Fibroblast of the conjunctiva (primary cell): ENCODE measurements at regions not wholly inside any gene's neighbourhood (a gene's known extent, or its start where the extent isn't known, plus 50 kb on each side); places are given as distances from the start of the nearest gene placed in this dataset.

Experiments
- DNase-seq: peaks from one replicate; pipeline ENCODE4 v3.0.0-alpha.2; 2010; ENCODE audit warnings: low read depth

DNA sequence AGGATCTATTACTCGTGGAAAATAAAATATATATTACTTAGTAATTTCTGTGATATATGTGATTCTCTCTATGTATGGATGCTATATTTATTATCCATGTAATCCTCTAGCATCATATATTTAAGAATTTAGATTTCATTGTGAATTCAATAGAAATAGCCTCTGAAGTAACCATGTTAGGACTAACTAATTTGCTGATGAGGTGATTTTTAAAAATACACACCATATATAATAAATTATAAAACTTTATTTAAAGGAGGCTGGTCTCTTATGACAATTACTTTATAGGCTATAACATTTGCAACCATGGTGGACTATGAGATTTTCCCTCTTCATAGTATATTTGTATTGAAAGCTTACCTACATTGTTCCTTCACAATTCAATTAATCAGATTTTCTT, 424.9 kb upstream of the MGAT4C start:
- no peak for DNase-seq

DNA sequence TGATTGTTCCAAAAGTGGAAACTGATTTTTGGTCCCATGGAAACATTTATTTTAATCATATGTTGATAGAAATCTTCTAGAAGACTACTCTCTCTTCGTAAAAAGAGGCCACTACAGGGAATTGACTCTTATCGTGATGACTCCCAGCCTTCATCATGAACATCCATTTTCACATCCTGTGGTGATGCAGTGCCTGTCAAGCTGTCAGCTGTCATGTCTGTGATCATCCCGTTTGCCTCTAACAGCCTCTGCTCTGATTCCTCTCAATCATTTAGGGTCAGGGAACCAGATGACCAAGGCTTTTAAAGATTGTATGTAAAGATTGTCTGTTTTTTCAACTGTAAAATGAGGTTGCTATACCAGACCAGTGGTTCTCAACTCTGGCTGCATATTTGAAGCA, 419.0 kb upstream of the MGAT4C start:
- no peak for DNase-seq

DNA sequence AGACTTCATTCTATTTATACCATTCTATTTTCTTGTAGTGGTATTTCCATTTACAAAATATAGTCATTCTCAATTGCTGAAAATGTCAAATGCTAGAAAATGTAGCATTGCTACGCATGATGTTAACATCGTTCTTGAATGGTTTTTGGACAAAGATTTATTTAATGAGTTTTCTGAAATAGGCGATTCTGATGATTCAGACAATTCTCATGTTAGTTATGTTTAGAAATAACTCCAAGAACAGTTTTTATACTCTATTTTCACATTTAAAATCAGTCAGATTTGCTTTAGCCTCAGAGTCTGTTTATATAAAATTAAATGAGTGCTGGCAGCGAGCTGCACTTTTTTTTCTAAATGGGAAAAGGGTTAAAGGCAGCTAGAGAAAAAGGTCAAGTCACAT, 414.8 kb upstream of the MGAT4C start:
- no peak for DNase-seq

GRCh38 chr12:86669010-86669409, 412.8 kb upstream of the MGAT4C start:
- DNase-seq, result no peak

GRCh38 chr12:86666316-86666715, 410.1 kb upstream of the MGAT4C start:
- no peak for DNase-seq

GRCh38 chr12:86663716-86664115, 407.5 kb upstream of the MGAT4C start:
- DNase-seq, result no peak

- DNase-seq, result no peak
These were observed 407.0 kb upstream of the MGAT4C start for GRCh38 chr12:86663173-86663572.

GRCh38 chr12:86662464-86662863, 406.3 kb upstream of the MGAT4C start:
- DNase-seq, result no peak

DNA sequence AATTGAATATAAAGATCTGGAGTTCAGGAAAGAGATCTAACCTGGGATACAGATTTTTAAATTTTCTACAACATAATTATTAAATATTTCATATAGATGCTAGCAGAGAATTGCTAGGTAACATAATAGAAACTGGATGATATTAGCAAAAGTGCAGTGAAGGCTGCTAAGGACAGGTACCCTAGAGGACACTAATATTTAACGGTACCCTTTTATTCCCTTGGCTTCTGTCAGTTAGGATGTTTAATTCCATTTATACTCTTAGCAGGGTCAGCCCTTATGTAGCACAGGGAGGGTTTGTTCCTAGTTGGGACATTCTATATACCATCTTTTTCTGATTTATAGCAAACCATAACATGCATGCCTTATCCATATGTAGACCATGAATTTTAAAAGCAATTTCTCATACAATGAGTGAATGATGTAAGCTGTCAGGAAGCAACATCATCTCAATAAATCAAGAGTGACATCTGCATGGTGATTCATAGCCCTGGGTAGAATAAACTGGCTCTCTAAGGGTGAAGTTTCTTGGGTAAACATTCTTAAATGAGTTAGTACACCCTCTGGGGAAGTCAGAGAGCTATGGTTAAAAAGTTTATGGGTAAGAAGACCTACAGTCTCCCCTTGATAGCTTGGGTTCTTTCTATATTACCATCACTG, 404.4 kb upstream of the MGAT4C start:
- peak; percentile 53 for DNase-seq

DNA sequence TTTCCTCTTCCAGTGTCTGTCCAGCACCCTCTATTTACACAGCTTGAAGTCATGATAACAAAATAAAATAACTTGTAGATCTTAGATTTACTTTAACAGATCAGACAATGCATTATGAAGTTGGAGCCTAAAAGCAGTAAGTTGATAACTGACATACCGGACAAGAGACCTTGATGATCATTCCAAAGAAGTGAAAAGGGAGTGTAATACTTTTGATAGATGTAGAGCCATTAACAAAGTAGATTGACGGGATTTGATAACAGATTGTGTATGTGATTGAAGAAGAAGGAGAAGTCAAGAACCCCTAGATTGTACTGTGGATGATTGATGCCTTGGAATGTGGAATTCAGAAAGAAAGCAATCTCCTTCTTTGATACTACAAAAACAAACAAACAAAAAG, 403.8 kb upstream of the MGAT4C start:
- no peak for DNase-seq

DNA sequence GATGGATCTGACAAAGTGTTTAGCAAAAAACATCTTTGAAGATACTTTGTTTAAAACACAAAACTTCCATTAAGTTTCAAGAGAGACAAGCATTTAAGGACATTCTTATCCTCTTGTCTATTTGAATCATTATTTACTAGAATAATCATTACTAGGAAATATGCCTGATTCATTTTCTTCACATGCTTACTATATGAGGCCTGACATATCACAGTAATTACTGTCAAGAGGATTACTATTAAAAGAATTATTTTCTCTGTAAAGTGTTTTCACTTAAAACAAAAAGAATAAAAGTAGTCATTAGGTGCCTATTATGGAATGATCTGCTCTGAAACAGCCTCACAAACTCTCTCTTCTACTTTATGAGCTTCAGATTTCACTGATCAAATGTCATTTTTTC, 402.1 kb upstream of the MGAT4C start:
- no peak for DNase-seq

DNA sequence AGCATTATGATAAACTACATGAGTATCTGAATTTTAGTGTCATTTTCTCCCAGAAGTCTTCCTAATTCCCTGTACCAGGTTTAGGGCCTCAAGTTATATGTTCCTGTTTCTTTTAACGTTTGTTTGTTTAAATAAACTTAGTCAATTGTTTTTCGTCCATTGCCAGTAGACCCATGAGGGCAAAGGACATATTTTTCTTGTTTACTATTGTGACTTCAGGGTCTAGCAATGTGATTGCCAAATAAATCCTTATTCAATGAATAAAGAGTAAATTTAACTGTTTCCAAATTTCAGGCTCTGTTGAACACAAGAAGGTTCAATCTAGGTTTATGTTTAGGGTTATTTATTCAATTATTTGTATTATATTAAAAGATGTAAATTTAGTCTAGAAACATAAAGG, 391.6 kb upstream of the MGAT4C start:
- no peak for DNase-seq

GRCh38 chr12:86634456-86635410, 378.5 kb upstream of the MGAT4C start:
- DNase-seq, result no peak

GRCh38 chr12:86627001-86627400, 370.8 kb upstream of the MGAT4C start:
- no peak for DNase-seq

- DNase-seq, result no peak
These were observed 367.1 kb upstream of the MGAT4C start for GRCh38 chr12:86623267-86623666.

DNA sequence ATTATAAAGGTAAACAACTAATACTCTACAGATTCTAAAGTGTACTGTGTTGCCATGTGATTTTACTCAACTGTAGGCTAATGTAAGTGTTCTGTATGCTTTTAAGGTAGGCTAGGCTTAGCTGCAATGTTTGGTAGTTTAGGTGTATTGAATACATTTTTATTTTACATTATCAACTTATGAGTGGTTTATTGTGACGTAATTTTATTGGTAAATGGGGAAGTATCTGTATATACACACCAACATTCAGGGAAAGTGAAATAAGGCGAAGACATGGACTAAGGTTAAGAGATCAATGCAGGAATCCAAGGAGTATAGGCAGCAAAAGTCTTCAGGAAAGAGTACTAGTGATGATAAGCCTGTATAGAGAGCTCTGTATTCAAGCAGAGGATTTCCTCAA, 365.8 kb upstream of the MGAT4C start:
- DNase-seq, result no peak

GRCh38 chr12:86613311-86613710, 357.1 kb upstream of the MGAT4C start:
- no peak for DNase-seq

DNA sequence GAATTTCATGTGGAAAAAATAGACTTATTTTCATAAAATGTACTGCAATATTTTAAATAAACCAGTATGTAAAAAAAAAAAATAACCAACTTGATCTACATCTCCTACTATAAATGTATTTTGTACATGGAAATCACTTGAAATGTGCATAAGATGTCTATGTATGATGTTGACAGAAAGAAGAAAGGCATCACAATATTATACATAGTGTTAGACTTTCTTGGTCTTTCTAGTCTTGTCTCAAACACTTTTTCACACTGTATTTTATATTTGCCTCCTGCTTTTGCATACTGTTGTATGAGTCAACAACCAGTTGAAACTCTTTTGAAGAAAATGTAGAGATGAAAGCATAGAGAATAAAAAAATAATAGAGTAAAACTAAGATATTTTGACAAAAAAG, 352.4 kb upstream of the MGAT4C start:
- DNase-seq, result no peak

DNA sequence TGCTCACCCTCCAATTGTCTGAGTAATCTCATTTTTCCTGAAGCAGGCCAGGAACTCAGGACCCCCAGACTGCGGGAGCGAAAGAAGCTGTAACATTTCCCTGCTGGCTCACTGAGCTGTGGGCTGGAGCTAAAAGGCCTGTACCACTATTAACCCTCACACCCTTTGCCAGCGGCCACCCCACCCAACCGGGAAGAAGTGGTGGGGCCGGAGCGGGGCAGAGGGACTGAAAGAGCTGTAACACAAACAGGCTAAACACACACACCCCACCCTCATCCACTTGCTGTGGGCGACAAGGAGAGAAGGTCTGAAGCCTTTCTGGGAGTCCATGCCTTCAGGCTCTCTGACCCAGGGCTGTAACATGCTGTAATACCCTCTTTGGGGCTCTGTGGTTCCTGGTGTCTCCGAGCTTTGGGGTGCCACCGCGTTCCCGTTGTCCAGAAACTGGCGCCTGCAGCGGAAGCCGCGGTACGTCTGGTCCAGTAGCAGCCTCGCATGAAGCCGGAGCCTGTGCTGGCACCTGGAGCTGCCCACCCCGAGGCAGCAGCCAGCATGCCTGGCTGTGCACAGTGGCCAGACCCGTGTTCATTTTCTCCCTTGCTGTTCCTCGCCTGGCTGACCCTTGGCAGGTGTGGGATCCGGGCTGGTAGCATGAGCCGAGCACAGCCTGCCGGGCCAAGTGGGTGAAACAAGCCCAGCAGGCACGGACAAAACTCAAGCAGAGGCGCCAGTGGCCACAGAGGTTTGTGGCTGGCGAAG, 345.5 kb upstream of the MGAT4C start:
- DNase-seq, result no peak

DNA sequence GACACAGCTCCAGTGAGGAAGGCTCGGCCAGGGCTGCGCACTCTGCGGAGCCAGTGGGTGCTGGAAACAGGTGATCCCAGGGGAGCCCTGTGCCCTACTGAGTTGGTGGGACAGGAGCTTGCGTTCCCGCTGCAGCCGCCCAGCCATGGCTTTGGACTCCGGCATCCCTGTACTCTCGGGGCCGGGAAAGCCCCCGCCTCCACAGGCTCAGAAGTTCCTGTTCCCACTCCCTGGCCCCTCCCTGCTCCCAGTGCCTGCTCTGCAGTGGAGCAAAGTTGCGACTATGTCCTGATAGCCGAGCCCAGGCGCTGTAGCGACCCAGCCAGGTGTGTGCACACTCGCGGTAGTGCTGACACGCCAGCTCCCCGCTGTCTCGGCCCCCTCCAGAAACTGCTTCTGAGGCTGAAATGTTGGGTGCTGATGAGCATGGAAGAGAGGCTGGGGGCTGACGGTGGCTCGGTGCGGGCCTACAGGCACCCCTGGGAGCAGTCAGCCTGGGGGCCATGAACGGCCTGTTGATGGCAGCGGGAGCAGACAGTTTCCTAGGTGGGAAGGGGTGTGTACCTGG, 344.6 kb upstream of the MGAT4C start:
- no peak for DNase-seq

DNA sequence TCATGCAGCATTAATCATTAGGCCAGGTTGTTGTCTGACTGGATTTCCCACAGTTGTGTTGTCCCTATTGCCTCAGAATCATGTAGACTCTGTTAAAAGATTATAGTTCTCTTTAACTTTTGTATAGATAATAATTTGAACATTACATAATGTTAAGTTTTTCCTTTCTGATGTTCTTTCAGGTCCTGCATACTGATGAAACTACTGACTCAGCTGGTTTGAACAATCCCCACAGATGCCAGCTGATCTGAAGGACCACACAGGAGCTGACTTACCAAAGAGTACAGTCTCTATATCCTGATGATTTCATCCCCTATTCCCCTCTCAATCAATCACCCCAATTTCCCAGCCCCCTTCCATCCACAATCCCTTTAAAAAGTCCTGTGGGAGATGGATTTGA, 341.2 kb upstream of the MGAT4C start:
- no peak for DNase-seq

GRCh38 chr12:86590296-86590695, 334.1 kb upstream of the MGAT4C start:
- DNase-seq, result no peak
